ENCODE measurements at regions not wholly inside any gene's neighbourhood (a gene's known extent, or its start where the extent isn't known, plus 50 kb on each side); places are given as distances from the start of the nearest gene placed in this dataset.

GRCh38 chr5:67619636-67620035 lies 423.0 kb upstream of the CD180 start:
- TF ChIP-seq CTCF (IDR thresholded peaks at IDR 0.05): no peak
- H3K27ac Mint-ChIP-seq: no peak overlapping the region
- H3K36me3 Mint-ChIP-seq (ENCODE audit: low read depth): no peaks in the 10 kb centered on the region
- ATAC-seq (ENCODE audit: low read depth) (no peak), DNase-seq (no peak)
- ChIA-PET CTCF (no interaction called here), POLR2A (no interaction called here)
- intact Hi-C loops (cut with micrococcal nuclease): no loop called here
- H3K4me3 Mint-ChIP-seq: no peak overlapping the region
- H3K4me1 Mint-ChIP-seq: no peaks in the 10 kb centered on the region
- no peaks in the 10 kb centered on the region for H3K9me3 Mint-ChIP-seq
- H3K27me3 Mint-ChIP-seq: peaks cover 5% of the 10 kb centered on the region

GRCh38 chr5:67619235-67619634 lies 422.6 kb upstream of the CD180 start:
- ChIA-PET POLR2A (no interaction called here), CTCF (no interaction called here)
- Mint-ChIP-seq H3K4me1 (no peaks in the 10 kb centered on the region), H3K36me3 (ENCODE audit: low read depth) (no peaks in the 10 kb centered on the region), H3K27me3 (peaks cover 5% of the 10 kb centered on the region), H3K9me3 (no peaks in the 10 kb centered on the region), H3K27ac (no peak overlapping the region), H3K4me3 (no peak overlapping the region)
- TF ChIP-seq CTCF (IDR thresholded peaks at IDR 0.05): no peak
- no peak for DNase-seq
- ATAC-seq (ENCODE audit: low read depth): no peak
- intact Hi-C loops (cut with micrococcal nuclease): no loop called here

- H3K4me3 Mint-ChIP-seq: no peak overlapping the region
- ChIA-PET POLR2A (no interaction called here), CTCF (no interaction called here)
- H3K9me3 Mint-ChIP-seq: no peaks in the 10 kb centered on the region
- DNase-seq: no peak
- H3K27me3 Mint-ChIP-seq: peaks cover 5% of the 10 kb centered on the region
- no peak for ATAC-seq (ENCODE audit: low read depth)
- H3K4me1 Mint-ChIP-seq: no peaks in the 10 kb centered on the region
- H3K36me3 Mint-ChIP-seq (ENCODE audit: low read depth): no peaks in the 10 kb centered on the region
- intact Hi-C loops (cut with micrococcal nuclease): no loop called here
- H3K27ac Mint-ChIP-seq: no peak overlapping the region
- TF ChIP-seq CTCF (IDR thresholded peaks at IDR 0.05): no peak
Measured at GRCh38 chr5:67617051-67617450, 420.5 kb upstream of the CD180 start.

DNA sequence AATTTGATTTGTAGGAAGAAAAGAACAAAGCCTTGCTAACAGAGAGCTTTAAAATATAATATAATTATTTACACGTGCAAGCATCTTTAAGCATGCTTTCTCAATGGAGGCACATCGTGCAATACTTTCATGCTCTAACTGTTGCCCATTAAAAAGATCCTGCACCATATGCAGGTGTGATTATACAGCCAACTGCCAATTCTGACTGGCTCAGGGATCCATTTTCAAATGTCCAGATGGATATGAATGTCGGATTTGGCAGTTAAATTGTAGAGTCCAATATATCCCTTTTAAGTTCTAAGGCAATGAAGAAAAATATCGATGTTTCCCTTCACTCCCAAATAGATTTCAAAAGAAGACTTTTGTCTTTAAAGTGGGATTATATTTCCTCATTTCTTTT lies 416.4 kb upstream of the CD180 start:
- ChIA-PET POLR2A (no interaction called here), CTCF (no interaction called here)
- Mint-ChIP-seq H3K36me3 (ENCODE audit: low read depth) (no peaks in the 10 kb centered on the region), H3K27ac (no peak overlapping the region), H3K4me3 (no peak overlapping the region), H3K27me3 (no peaks in the 10 kb centered on the region), H3K9me3 (no peaks in the 10 kb centered on the region), H3K4me1 (no peaks in the 10 kb centered on the region)
- DNase-seq (no peak), ATAC-seq (ENCODE audit: low read depth) (no peak)
- no peak for TF ChIP-seq CTCF (IDR thresholded peaks at IDR 0.05)
- intact Hi-C loops (cut with micrococcal nuclease): no loop called here

- Mint-ChIP-seq H3K4me1 (no peaks in the 10 kb centered on the region), H3K27ac (no peak overlapping the region), H3K36me3 (ENCODE audit: low read depth) (no peaks in the 10 kb centered on the region), H3K4me3 (no peak overlapping the region), H3K27me3 (peaks cover 8% of the 10 kb centered on the region), H3K9me3 (no peaks in the 10 kb centered on the region)
- DNase-seq (no peak), ATAC-seq (ENCODE audit: low read depth) (no peak)
- ChIA-PET CTCF (interaction anchor here (1.1 kb wide), 1 partner anchor 364 kb away, joined by 3 read pairs; no protein-coding TSS in a partner anchor), POLR2A (no interaction called here)
- intact Hi-C loops (cut with micrococcal nuclease): no loop called here
- no peak for TF ChIP-seq CTCF (IDR thresholded peaks at IDR 0.05)
Measured at GRCh38 chr5:67610186-67610912, 413.8 kb upstream of the CD180 start.

Measured in activated B cell treated with CpG ODN at 0.5 μM for 24 hours (primary cell).